H9 (cell line): ENCODE measurements at regions not wholly inside any gene's neighbourhood (a gene's known extent, or its start where the extent isn't known, plus 50 kb on each side); places are given as distances from the start of the nearest gene placed in this dataset.

Source experiments
- DNase-seq: peaks from one replicate; pipeline ENCODE4 v3.0.0-alpha.2; 2017
- H2AFZ ChIP-seq: one replicate; pipeline ENCODE4 v1.6.1; 2013; ENCODE audit warnings: mild to moderate bottlenecking, low read length, control low read depth, moderate library complexity
- H2AK5ac ChIP-seq: 2 replicates; pipeline ENCODE4 v1.6.1; 2013; ENCODE audit warnings: low read length, control low read depth, mixed read lengths; ENCODE audit not compliant: insufficient read length
- H2BK120ac ChIP-seq: one replicate; pipeline ENCODE4 v1.6.1; 2013; ENCODE audit warnings: low read depth, mild to moderate bottlenecking, low read length, control low read depth, inconsistent platforms; ENCODE audit not compliant: poor library complexity, severe bottlenecking
- H2BK12ac ChIP-seq: 2 replicates; pipeline ENCODE4 v1.6.1; 2013; ENCODE audit warnings: low read length, control low read depth, mixed read lengths, low read depth; ENCODE audit not compliant: insufficient read length
- H2BK15ac ChIP-seq: 2 replicates; pipeline ENCODE4 v1.6.1; 2013; ENCODE audit warnings: low read depth, low read length, control low read depth
- H2BK20ac ChIP-seq: one replicate; pipeline ENCODE4 v1.6.1; 2013; ENCODE audit warnings: low read depth, mild to moderate bottlenecking, low read length, control low read depth, inconsistent platforms; ENCODE audit not compliant: poor library complexity, severe bottlenecking
- H2BK5ac ChIP-seq: 2 replicates; pipeline ENCODE4 v1.6.1; 2013; ENCODE audit warnings: low read length, control low read depth, mixed read lengths; ENCODE audit not compliant: insufficient read length
- H3K14ac ChIP-seq: 2 replicates; pipeline ENCODE4 v1.6.1; 2013; ENCODE audit warnings: low read length, control low read depth; ENCODE audit not compliant: insufficient read depth
- H3K18ac ChIP-seq: 2 replicates; pipeline ENCODE4 v1.6.1; 2013; ENCODE audit warnings: low read depth, mild to moderate bottlenecking, mixed read lengths, low read length, control low read depth; ENCODE audit not compliant: insufficient read length
- H3K23ac ChIP-seq: 2 replicates; pipeline ENCODE4 v1.6.1; 2013; ENCODE audit warnings: low read length, control low read depth, mixed read lengths, low read depth; ENCODE audit not compliant: insufficient read length
- H3K23me2 ChIP-seq: 2 replicates; pipeline ENCODE4 v1.6.1; 2013; ENCODE audit warnings: low read depth, mild to moderate bottlenecking, mixed read lengths, low read length, control low read depth; ENCODE audit not compliant: insufficient read length, poor library complexity, severe bottlenecking
- H3K27ac ChIP-seq: 2 replicates; pipeline ENCODE4 v1.5.1; 2013; ENCODE audit warnings: low read length, control low read depth, mixed read lengths, low read depth; ENCODE audit not compliant: insufficient read length
- H3K27me3 ChIP-seq: 2 replicates; pipeline ENCODE4 v1.6.1; 2013; ENCODE audit warnings: low read length, control low read depth, inconsistent platforms; ENCODE audit not compliant: insufficient read depth
- H3K4ac ChIP-seq: 2 replicates; pipeline ENCODE4 v1.6.1; 2013; ENCODE audit warnings: low read depth, mild to moderate bottlenecking, control low read depth, inconsistent platforms, low read length, moderate library complexity
- H3K4me1 ChIP-seq: 2 replicates; pipeline ENCODE4 v1.6.1; 2013; ENCODE audit warnings: low read length, control low read depth, inconsistent platforms; ENCODE audit not compliant: insufficient read depth
- H3K4me2 ChIP-seq: 2 replicates; pipeline ENCODE4 v1.6.1; 2013; ENCODE audit warnings: low read length, control low read depth, mixed read lengths; ENCODE audit not compliant: insufficient read length, insufficient read depth
- H3K56ac ChIP-seq: 2 replicates; pipeline ENCODE4 v1.6.1; 2013; ENCODE audit warnings: low read depth, mild to moderate bottlenecking, mixed read lengths, low read length, control low read depth; ENCODE audit not compliant: insufficient read length
- H3K79me1 ChIP-seq: 2 replicates; pipeline ENCODE4 v1.6.1; 2013; ENCODE audit warnings: low read depth, mild to moderate bottlenecking, moderate library complexity, low read length, control low read depth, inconsistent platforms; ENCODE audit not compliant: insufficient read depth, poor library complexity, severe bottlenecking
- H3K79me2 ChIP-seq: 2 replicates; pipeline ENCODE4 v1.6.1; 2013; ENCODE audit warnings: low read length, control low read depth, inconsistent platforms; ENCODE audit not compliant: insufficient read depth
- H3K9ac ChIP-seq: 2 replicates; pipeline ENCODE4 v1.6.1; 2013; ENCODE audit warnings: low read length, control low read depth, mixed read lengths; ENCODE audit not compliant: insufficient read length; ENCODE audit errors: extremely low read depth
- H3K9me3 ChIP-seq: one replicate; pipeline ENCODE4 v1.6.1; 2013; ENCODE audit warnings: low read depth, low read length, inconsistent platforms; ENCODE audit not compliant: control insufficient read depth
- H3T11ph ChIP-seq: one replicate; pipeline ENCODE4 v1.6.1; 2013; ENCODE audit warnings: mild to moderate bottlenecking, low read length, control low read depth, inconsistent platforms
- H4K20me1 ChIP-seq: one replicate; pipeline ENCODE4 v1.6.1; 2013; ENCODE audit not compliant: control insufficient read depth, insufficient read length, insufficient read depth
- H4K5ac ChIP-seq: 2 replicates; pipeline ENCODE4 v1.6.1; 2013; ENCODE audit warnings: low read depth, mild to moderate bottlenecking, mixed read lengths, low read length, control low read depth; ENCODE audit not compliant: insufficient read length
- H4K8ac ChIP-seq: replicated peaks from 2 replicates; pipeline ENCODE4 v1.6.1; 2013; ENCODE audit warnings: low read length, control low read depth, mixed read lengths, low read depth; ENCODE audit not compliant: insufficient read length
- H4K91ac ChIP-seq: 2 replicates; pipeline ENCODE4 v1.6.1; 2013; ENCODE audit warnings: low read depth, mild to moderate bottlenecking, moderate library complexity, mixed read lengths, low read length, control low read depth; ENCODE audit not compliant: insufficient read length
- H3K27ac Mint-ChIP-seq, 3 experiments: 2 replicates in 2 of 3; 3 replicates in 1 of 3; pipeline ENCODE4 v1.8.0; 2020 to 2021; ENCODE audit warnings: mixed read lengths in 3 of 3, mild to moderate bottlenecking in 1 of 3, moderate library complexity in 1 of 3
- H3K27me3 Mint-ChIP-seq: 2 replicates; pipeline ENCODE4 v1.8.0; 2021; ENCODE audit warnings: low read depth, mild to moderate bottlenecking, moderate library complexity, mixed read lengths
- H3K36me3 Mint-ChIP-seq, 3 experiments: 2 replicates in 2 of 3; 3 replicates in 1 of 3; pipeline ENCODE4 v1.8.0; 2020 to 2021; ENCODE audit warnings: low read depth in 3 of 3, mixed read lengths in 3 of 3; ENCODE audit not compliant: insufficient read depth in 1 of 3
- H3K4me1 Mint-ChIP-seq, 2 experiments: 2 replicates each; pipeline ENCODE4 v1.8.0; 2020; ENCODE audit warnings: mixed read lengths in 2 of 2
- H3K4me3 Mint-ChIP-seq, 2 experiments: 2 replicates in 1 of 2; 3 replicates in 1 of 2; pipeline ENCODE4 v1.8.0; 2020 to 2021; ENCODE audit warnings: mild to moderate bottlenecking in 2 of 2, mixed read lengths in 2 of 2, moderate library complexity in 1 of 2
- H3K9me3 Mint-ChIP-seq, 2 experiments: 2 replicates in 1 of 2; 3 replicates in 1 of 2; pipeline ENCODE4 v1.8.0; 2020; ENCODE audit warnings: mild to moderate bottlenecking in 2 of 2, mixed read lengths in 2 of 2, moderate library complexity in 1 of 2
- WGBS: extraction: QIAGEN DNeasy Blood & Tissue Kit; methylation state at CpG from one replicate; pipeline ENCODE4 v1.1.7; 2013; ENCODE audit warnings: missing lambda C conversion rate, low lambda C conversion rate, mixed read lengths; ENCODE audit not compliant: insufficient read length; ENCODE audit errors: extremely low coverage; 5-methylcytosine and 5-hydroxymethylcytosine counted together
- TF ChIP-seq, protein P1 (sequence below): fragments of 200-600 bp; sonication (generic); conservative IDR thresholded peaks from 3 replicates; pipeline ENCODE4 v1.8.0; 2021; ENCODE audit warnings: antibody characterized with exemption, mild to moderate bottlenecking

DNA sequence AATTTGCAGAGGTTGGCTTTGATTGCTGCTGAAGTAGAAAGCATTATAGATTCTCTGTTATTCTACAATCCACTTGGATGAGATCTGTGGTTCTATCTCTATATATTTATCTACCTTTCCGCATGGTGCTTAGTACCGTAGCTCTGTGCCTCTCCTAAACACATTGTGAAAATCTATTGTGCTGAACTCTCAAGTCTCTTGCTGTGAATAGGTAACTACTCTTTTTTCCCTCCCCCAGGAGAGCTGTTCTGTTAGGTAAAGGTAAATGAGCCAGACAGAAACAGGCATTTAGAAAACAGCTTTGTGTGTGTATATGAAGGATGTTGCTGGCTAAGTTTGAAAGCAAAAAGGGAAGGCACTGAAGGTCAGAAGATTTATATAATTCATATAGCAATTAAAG, 112.6 kb downstream of the BRMS1L start:
- no peak overlapping the region for H3K27ac Mint-ChIP-seq
- no CpG with 5 or more reads among the region's 2 CpGs for WGBS
- no peak overlapping the region for H2BK12ac ChIP-seq
- H3K9ac ChIP-seq, result no peak overlapping the region
- H3K18ac ChIP-seq, result no peak overlapping the region
- no peak overlapping the region for H3K14ac ChIP-seq
- TF ChIP-seq, protein P1, sequence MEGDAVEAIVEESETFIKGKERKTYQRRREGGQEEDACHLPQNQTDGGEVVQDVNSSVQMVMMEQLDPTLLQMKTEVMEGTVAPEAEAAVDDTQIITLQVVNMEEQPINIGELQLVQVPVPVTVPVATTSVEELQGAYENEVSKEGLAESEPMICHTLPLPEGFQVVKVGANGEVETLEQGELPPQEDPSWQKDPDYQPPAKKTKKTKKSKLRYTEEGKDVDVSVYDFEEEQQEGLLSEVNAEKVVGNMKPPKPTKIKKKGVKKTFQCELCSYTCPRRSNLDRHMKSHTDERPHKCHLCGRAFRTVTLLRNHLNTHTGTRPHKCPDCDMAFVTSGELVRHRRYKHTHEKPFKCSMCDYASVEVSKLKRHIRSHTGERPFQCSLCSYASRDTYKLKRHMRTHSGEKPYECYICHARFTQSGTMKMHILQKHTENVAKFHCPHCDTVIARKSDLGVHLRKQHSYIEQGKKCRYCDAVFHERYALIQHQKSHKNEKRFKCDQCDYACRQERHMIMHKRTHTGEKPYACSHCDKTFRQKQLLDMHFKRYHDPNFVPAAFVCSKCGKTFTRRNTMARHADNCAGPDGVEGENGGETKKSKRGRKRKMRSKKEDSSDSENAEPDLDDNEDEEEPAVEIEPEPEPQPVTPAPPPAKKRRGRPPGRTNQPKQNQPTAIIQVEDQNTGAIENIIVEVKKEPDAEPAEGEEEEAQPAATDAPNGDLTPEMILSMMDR, result no peak
- H3K4ac ChIP-seq, result no peak overlapping the region
- H3T11ph ChIP-seq, result no peak overlapping the region
- no peaks in the 10 kb centered on the region for H3K23me2 ChIP-seq
- no peaks in the 10 kb centered on the region for H3K79me2 ChIP-seq
- H3K4me3 Mint-ChIP-seq, result no peak overlapping the region
- H4K20me1 ChIP-seq, result no peaks in the 10 kb centered on the region
- no peak overlapping the region for H2AFZ ChIP-seq
- no peak overlapping the region for H2AK5ac ChIP-seq
- H3K36me3 Mint-ChIP-seq, result no peaks in the 10 kb centered on the region
- H3K56ac ChIP-seq, result no peak overlapping the region
- no peak overlapping the region for H3K23ac ChIP-seq
- no peak overlapping the region for H3K27ac ChIP-seq
- H3K9me3 ChIP-seq, result no peaks in the 10 kb centered on the region
- H3K9me3 Mint-ChIP-seq, result no peaks in the 10 kb centered on the region
- no peaks in the 10 kb centered on the region for H3K79me1 ChIP-seq
- no peak overlapping the region for H2BK20ac ChIP-seq
- H3K4me2 ChIP-seq, result no peak overlapping the region
- no peak overlapping the region for H2BK120ac ChIP-seq
- H2BK15ac ChIP-seq, result no peak overlapping the region
- H4K8ac ChIP-seq, result no peak overlapping the region
- H2BK5ac ChIP-seq, result no peak overlapping the region
- H4K91ac ChIP-seq, result no peak overlapping the region
- no peak for DNase-seq
- H3K27me3 ChIP-seq, result no peaks in the 10 kb centered on the region
- H3K4me1 Mint-ChIP-seq, result peaks cover 4 to 8% of the 10 kb centered on the region in 2 experiments; a peak in 2 of 4 replicates
- H3K27me3 Mint-ChIP-seq, result peaks cover 52% of the 10 kb centered on the region
- no peak overlapping the region for H4K5ac ChIP-seq
- no peaks in the 10 kb centered on the region for H3K4me1 ChIP-seq
